Cardiac septum (tissue), 1 donor: ENCODE measurements at regions not wholly inside any gene's neighbourhood (a gene's known extent, or its start where the extent isn't known, plus 50 kb on each side); places are given as distances from the start of the nearest gene placed in this dataset.
"Not testable (repeated sequence)": the region's sequence is repeated elsewhere in the genome, so short reads cannot be mapped to it uniquely, and the experiment has no call there.

Experiments used
- DNase-seq: peaks from one replicate; pipeline ENCODE4 v3.0.0-alpha.2; 2020; ENCODE audit warnings: low spot score
- intact Hi-C: fragments of 100-400 bp; cut with DNase I; formaldehyde crosslinking; loops from one replicate; pipeline ENCODE4 v1.14.0; 2022
- donor health status: DM: no; HTN: no; CAD: no.

GRCh38 chr21:23955135-23955843 lies 1652.0 kb downstream of the MRPL39 start:
- intact Hi-C loops, result no loop called here

GRCh38 chr21:23952269-23952668 lies 1655.0 kb downstream of the MRPL39 start:
- intact Hi-C loops, result no loop called here
- no peak for DNase-seq

More at GRCh38 chr21:23955135-23955843, 1652.0 kb downstream of the MRPL39 start:
- no peak for DNase-seq

- intact Hi-C loops, result no loop called here
- no peak for DNase-seq
These were observed 1656.0 kb downstream of the MRPL39 start for GRCh38 chr21:23951251-23951650.

- intact Hi-C loops, result no loop called here
- no peak for DNase-seq
These were observed 1656.9 kb downstream of the MRPL39 start for GRCh38 chr21:23950344-23950743.

GRCh38 chr21:23949493-23949892 lies 1657.8 kb downstream of the MRPL39 start:
- DNase-seq, result no peak
- intact Hi-C loops, result no loop called here

- DNase-seq, result no peak
- intact Hi-C loops, result no loop called here
These were observed 1667.8 kb downstream of the MRPL39 start for GRCh38 chr21:23939369-23940065.

GRCh38 chr21:23936991-23937390 lies 1670.3 kb downstream of the MRPL39 start:
- intact Hi-C loops, result no loop called here
- no peak for DNase-seq

GRCh38 chr21:23936224-23936623 lies 1671.1 kb downstream of the MRPL39 start:
- no peak for DNase-seq
- intact Hi-C loops, result no loop called here

- no peak for DNase-seq
- intact Hi-C loops, result no loop called here
These were observed 1676.7 kb downstream of the MRPL39 start for GRCh38 chr21:23930565-23930964.

- DNase-seq, intact Hi-C loops: not testable (repeated sequence)
These were observed 1680.9 kb downstream of the MRPL39 start for GRCh38 chr21:23926430-23926829.

GRCh38 chr21:23921670-23922418 lies 1685.4 kb downstream of the MRPL39 start:
- intact Hi-C loops, result no loop called here
- DNase-seq, result no peak

- intact Hi-C loops, result no loop called here
- DNase-seq, result no peak
These were observed 1706.6 kb downstream of the MRPL39 start for GRCh38 chr21:23900727-23901126.

GRCh38 chr21:23899561-23899960 lies 1707.7 kb downstream of the MRPL39 start:
- no peak for DNase-seq
- intact Hi-C loops, result no loop called here

- intact Hi-C loops, result no loop called here
These were observed 1716.6 kb downstream of the MRPL39 start for GRCh38 chr21:23890652-23891051.

GRCh38 chr21:23887725-23888306 lies 1719.5 kb downstream of the MRPL39 start:
- intact Hi-C loops, result no loop called here
- no peak for DNase-seq

More at GRCh38 chr21:23890652-23891051, 1716.6 kb downstream of the MRPL39 start:
- no peak for DNase-seq

GRCh38 chr21:23886828-23887724 lies 1720.2 kb downstream of the MRPL39 start:
- intact Hi-C loops, result no loop called here
- no peak for DNase-seq

- intact Hi-C loops, result no loop called here
- no peak for DNase-seq
These were observed 1725.5 kb downstream of the MRPL39 start for GRCh38 chr21:23881783-23882182.

- intact Hi-C loops, result no loop called here
- DNase-seq, result no peak
These were observed 1730.2 kb downstream of the MRPL39 start for GRCh38 chr21:23876925-23877558.

GRCh38 chr21:23874271-23874670 lies 1733.0 kb downstream of the MRPL39 start:
- no peak for DNase-seq
- intact Hi-C loops, result no loop called here
